Cardiac fibroblast (primary cell): ENCODE measurements at regions not wholly inside any gene's neighbourhood (a gene's known extent, or its start where the extent isn't known, plus 50 kb on each side); places are given as distances from the start of the nearest gene placed in this dataset.

ENCODE experiments used
- DNase-seq, 2 donors: peaks; one replicate each; pipeline versions ENCODE4 v3.0.0 to v3.0.0-alpha.2; 2010; ENCODE audit warnings: low read depth in 2 of 2
- H3K4me3 ChIP-seq, 2 donors: replicated peaks in 1 of 2; 1 replicate in 1 of 2; 2 replicates in 1 of 2; pipeline ENCODE4 v1.5.1; 2011; ENCODE audit warnings: low read depth in 2 of 2, low read length in 2 of 2, mild to moderate bottlenecking in 2 of 2, moderate library complexity in 1 of 2
- TF ChIP-seq, protein P1 (sequence below): IDR thresholded peaks from one replicate; pipeline ENCODE4 v1.5.1; 2011; ENCODE audit warnings: low read depth, mild to moderate bottlenecking, low read length, inconsistent platforms

GRCh38 chr6:170049641-170050561 is 241.0 kb downstream of the DLL1 start:
- DNase-seq: peak; percentile 4 to 90
- TF ChIP-seq, protein P1, sequence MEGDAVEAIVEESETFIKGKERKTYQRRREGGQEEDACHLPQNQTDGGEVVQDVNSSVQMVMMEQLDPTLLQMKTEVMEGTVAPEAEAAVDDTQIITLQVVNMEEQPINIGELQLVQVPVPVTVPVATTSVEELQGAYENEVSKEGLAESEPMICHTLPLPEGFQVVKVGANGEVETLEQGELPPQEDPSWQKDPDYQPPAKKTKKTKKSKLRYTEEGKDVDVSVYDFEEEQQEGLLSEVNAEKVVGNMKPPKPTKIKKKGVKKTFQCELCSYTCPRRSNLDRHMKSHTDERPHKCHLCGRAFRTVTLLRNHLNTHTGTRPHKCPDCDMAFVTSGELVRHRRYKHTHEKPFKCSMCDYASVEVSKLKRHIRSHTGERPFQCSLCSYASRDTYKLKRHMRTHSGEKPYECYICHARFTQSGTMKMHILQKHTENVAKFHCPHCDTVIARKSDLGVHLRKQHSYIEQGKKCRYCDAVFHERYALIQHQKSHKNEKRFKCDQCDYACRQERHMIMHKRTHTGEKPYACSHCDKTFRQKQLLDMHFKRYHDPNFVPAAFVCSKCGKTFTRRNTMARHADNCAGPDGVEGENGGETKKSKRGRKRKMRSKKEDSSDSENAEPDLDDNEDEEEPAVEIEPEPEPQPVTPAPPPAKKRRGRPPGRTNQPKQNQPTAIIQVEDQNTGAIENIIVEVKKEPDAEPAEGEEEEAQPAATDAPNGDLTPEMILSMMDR: no peak
- no peak overlapping the region for H3K4me3 ChIP-seq

DNA sequence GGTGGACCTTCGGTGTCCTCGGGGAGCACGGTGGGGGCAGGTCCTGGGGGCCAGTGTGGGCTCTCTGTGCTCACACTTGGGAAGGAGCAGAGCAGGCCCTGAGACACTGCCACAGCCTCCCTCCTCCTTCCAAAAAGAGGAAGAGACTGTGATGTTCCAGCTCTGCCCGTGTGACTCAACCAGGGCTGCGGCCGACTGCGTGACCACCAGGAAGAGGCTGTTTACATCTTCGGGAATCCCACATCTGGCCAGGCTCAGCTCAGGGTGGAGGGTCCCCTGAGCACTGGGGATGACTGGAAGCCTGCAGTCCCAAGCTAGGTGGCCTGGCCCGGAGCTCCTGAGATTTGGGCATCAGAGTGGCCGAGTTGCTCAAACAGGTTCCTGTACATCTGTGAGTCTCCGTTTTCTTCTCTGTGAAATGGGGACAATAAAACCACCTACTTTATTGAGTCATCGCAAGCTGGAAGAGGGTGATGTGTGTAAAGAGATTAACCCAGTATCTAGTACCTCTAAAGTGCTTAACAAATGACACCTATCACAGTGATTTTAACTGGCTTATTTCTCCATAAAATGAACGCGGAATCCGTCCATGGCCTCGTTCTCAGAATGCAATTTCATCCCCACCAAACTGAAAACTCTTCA is 242.1 kb downstream of the DLL1 start:
- no peak overlapping the region for H3K4me3 ChIP-seq
- peak in 1 of 2 donors; percentile 20 for DNase-seq
- TF ChIP-seq, protein P1: no peak

GRCh38 chr6:170047823-170048222 is 243.1 kb downstream of the DLL1 start:
- no peak overlapping the region for H3K4me3 ChIP-seq
- TF ChIP-seq, protein P1: no peak
- DNase-seq: no peak

DNA sequence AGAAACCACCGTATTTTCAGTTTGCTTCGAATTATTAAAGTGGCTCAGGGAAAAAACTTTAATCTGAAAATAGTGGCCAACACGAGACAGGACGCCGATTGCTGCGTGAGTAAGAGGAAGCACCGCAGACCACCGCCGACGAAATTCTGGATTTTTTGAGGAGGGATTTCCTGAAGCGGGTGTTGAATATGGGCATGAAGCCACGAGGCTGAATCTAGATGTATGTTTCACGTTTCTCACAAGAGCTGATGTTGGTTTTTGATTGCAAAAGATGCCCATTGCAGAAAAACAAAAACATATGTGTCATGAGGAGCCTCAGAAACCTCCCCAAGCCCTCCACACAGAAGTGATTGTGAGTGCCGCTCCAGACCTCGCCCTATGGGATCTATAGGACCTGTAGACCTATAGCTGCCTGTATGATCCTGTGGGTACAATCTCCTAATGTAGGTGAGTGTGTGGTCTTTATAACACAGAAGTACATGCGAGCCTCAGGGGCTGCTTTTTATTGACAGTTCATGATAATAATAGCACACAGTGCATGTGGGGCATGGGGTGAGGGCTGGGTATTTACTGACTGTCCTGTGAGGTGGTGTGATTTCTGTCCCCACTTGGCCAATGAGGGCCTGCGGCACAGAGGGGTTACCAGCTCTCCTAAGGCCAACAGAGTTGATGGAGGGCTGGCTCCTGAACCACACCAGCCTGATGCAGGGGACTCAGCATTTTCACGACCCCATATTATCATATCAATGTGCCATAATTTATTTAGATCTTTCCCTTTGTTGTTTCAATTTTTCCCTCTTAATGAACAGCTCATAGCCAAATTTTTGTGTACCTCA is 243.9 kb downstream of the DLL1 start:
- TF ChIP-seq, protein P1: no peak
- DNase-seq: no peak
- no peak overlapping the region for H3K4me3 ChIP-seq

DNA sequence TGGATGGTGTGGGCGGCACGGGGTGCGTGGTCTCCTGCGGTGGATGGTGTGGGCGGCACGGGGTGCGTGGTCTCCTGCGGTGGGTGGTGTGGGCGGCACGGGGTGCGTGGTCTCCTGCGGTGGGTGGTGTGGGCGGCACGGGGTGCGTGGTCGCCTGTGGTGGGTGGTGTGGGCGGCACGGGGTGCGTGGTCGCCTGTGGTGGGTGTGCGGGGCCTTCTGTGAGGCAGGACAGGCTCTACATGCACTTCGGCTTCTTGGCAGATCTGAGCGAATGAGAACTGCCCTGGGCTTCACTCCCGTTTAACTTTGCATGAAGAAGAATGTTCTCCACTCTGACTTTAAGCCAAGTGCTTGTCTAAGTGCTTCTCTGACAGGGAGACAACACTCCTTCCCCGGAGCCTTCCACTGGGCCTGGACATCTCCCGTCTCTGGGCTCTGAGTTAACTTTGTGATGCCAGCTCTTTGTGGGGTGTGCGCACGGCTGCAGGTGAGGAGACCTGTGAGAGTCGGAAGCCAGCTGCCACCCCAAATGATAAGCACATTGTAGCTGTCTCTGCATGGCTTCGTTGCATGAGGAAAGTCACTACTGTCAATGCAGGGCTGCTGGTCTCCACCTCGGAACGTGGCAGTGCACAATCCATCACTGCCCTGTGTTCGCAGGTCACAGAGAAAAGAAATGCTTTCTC is 244.8 kb downstream of the DLL1 start:
- TF ChIP-seq, protein P1: no peak
- DNase-seq: no peak
- no peak overlapping the region for H3K4me3 ChIP-seq

DNA sequence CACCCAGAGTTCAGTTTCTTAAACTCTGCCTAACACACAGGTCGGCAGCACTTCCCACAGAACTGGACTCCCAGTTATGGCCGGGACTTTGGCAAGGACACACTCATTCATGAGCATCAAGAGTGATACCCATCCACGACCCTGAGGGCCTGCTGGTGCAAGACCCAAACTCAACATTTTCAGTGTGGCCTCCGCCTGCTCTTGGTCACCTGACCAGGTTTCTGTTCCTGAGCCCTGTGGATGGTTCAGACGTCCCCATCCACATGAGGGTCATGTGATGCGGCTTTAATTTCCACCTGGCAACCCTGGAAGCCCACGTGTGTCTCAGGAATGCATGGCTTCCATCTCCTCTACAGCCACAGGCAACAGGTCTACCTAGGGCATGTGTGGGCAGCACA is 245.3 kb downstream of the DLL1 start:
- TF ChIP-seq, protein P1: no peak

More for the DNA sequence above, 245.3 kb downstream of the DLL1 start:
- DNase-seq: no peak
- H3K4me3 ChIP-seq: no peak overlapping the region
